MCF 10A (cell line): ENCODE measurements at regions not wholly inside any gene's neighbourhood (a gene's known extent, or its start where the extent isn't known, plus 50 kb on each side); places are given as distances from the start of the nearest gene placed in this dataset.

Source experiments
- BruUV-seq: library from RNA; stranded (reverse); fragments of 400-500 nt; replicated peaks from 2 replicates; lab custom pipeline; 2021; lab: Mats Ljungman, UMichigan
- CTCF ChIA-PET: fragments of 300-600 bp; sonication (Branson Sonifier 250); formaldehyde crosslinking; extraction: SDS; loops from one replicate; lab custom pipeline; 2021; ENCODE audit warnings: antibody characterized with exemption, inconsistent platforms; lab: Yijun Ruan, JAX
- POLR2A ChIA-PET: fragments of 300-600, 350-650 bp; sonication (Branson Sonifier 250); formaldehyde crosslinking; extraction: SDS; loops from one replicate; lab custom pipeline; 2020; ENCODE audit warnings: antibody characterized with exemption, inconsistent platforms; lab: Yijun Ruan, JAX
- DNase-seq: peaks from one replicate; pipeline ENCODE4 v3.0.0-alpha.2; 2018; ENCODE audit not compliant: unreplicated experiment
- H3K27ac Mint-ChIP-seq: one replicate; pipeline ENCODE4 v1.8.0; 2022; ENCODE audit warnings: mild to moderate bottlenecking, low read depth, mixed read lengths; ENCODE audit not compliant: unreplicated experiment
- H3K27me3 Mint-ChIP-seq: one replicate; pipeline ENCODE4 v1.8.0; 2022; ENCODE audit warnings: mixed read lengths; ENCODE audit not compliant: insufficient read depth, unreplicated experiment
- H3K36me3 Mint-ChIP-seq: one replicate; pipeline ENCODE4 v1.8.0; 2022; ENCODE audit warnings: mild to moderate bottlenecking, moderate library complexity, mixed read lengths; ENCODE audit not compliant: insufficient read depth, unreplicated experiment
- H3K4me1 Mint-ChIP-seq: one replicate; pipeline ENCODE4 v1.8.0; 2022; ENCODE audit warnings: mixed read lengths; ENCODE audit not compliant: insufficient read depth, unreplicated experiment
- H3K4me3 Mint-ChIP-seq: one replicate; pipeline ENCODE4 v1.8.0; 2022; ENCODE audit warnings: mild to moderate bottlenecking, moderate library complexity, mixed read lengths; ENCODE audit not compliant: unreplicated experiment
- H3K9me3 Mint-ChIP-seq: one replicate; pipeline ENCODE4 v1.8.0; 2022; ENCODE audit warnings: mixed read lengths; ENCODE audit not compliant: unreplicated experiment
- intact Hi-C: fragments of 100-400 bp; cut with micrococcal nuclease; formaldehyde crosslinking; loops from 2 replicates; pipeline ENCODE4 v1.14.1; 2022
- TF ChIP-seq, protein P1 (sequence below): fragments of 200-600 bp; IDR thresholded peaks from one replicate; pipeline ENCODE4 v1.8.0; 2022; ENCODE audit warnings: antibody characterized with exemption, mild to moderate bottlenecking; ENCODE audit not compliant: unreplicated experiment

- CTCF ChIA-PET, result interaction anchor here (0.6 to 2.6 kb wide), 12 partner anchors 13 to 964 kb away, joined by 3 to 11 read pairs (median 3); partner anchors contain the start of gene NR3C1
- no peaks in the 10 kb centered on the region for H3K27me3 Mint-ChIP-seq
- DNase-seq, result no peak
- TF ChIP-seq, protein P1, sequence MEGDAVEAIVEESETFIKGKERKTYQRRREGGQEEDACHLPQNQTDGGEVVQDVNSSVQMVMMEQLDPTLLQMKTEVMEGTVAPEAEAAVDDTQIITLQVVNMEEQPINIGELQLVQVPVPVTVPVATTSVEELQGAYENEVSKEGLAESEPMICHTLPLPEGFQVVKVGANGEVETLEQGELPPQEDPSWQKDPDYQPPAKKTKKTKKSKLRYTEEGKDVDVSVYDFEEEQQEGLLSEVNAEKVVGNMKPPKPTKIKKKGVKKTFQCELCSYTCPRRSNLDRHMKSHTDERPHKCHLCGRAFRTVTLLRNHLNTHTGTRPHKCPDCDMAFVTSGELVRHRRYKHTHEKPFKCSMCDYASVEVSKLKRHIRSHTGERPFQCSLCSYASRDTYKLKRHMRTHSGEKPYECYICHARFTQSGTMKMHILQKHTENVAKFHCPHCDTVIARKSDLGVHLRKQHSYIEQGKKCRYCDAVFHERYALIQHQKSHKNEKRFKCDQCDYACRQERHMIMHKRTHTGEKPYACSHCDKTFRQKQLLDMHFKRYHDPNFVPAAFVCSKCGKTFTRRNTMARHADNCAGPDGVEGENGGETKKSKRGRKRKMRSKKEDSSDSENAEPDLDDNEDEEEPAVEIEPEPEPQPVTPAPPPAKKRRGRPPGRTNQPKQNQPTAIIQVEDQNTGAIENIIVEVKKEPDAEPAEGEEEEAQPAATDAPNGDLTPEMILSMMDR, result no peak
- POLR2A ChIA-PET, result interaction anchor here (0.6 to 1.4 kb wide), 8 partner anchors 10 to 694 kb away, joined by 3 to 5 read pairs (median 3); no protein-coding TSS in a partner anchor
- no TSS peak for BruUV-seq
- H3K9me3 Mint-ChIP-seq, result peaks cover 7% of the 10 kb centered on the region
- peaks cover 22% of the 10 kb centered on the region for H3K4me1 Mint-ChIP-seq
- intact Hi-C loops, result loop anchor here (5.0 to 10.0 kb wide), 4 partner anchors 216 to 1044 kb away; no protein-coding TSS in a partner anchor
- no peaks in the 10 kb centered on the region for H3K36me3 Mint-ChIP-seq
- no peak overlapping the region for H3K27ac Mint-ChIP-seq
- H3K4me3 Mint-ChIP-seq, result no peak overlapping the region
These were observed 154.3 kb downstream of the HMHB1 start for GRCh38 chr5:143966280-143966679.

GRCh38 chr5:143968071-143968878 is 156.3 kb downstream of the HMHB1 start:
- CTCF ChIA-PET, result interaction anchor here (0.5 to 2.8 kb wide), 56 partner anchors 8 to 1934 kb away, joined by 3 to 17 read pairs (median 4); partner anchors contain the start of gene NR3C1
- Mint-ChIP-seq H3K27ac (no peak overlapping the region), H3K36me3 (no peaks in the 10 kb centered on the region), H3K4me1 (peaks cover 24% of the 10 kb centered on the region), H3K27me3 (no peaks in the 10 kb centered on the region), H3K9me3 (peaks cover 7% of the 10 kb centered on the region), H3K4me3 (no peak overlapping the region)
- no TSS peak for BruUV-seq
- TF ChIP-seq, protein P1, result peak; percentile 76
- DNase-seq, result peak; percentile 80
- intact Hi-C loops, result loop anchor here (1.0 to 10.0 kb wide), 8 partner anchors 143 to 1046 kb away; no protein-coding TSS in a partner anchor
- POLR2A ChIA-PET, result interaction anchor here (0.7 to 2.0 kb wide), 10 partner anchors 10 to 564 kb away, joined by 3 to 18 read pairs (median 3); no protein-coding TSS in a partner anchor

DNA sequence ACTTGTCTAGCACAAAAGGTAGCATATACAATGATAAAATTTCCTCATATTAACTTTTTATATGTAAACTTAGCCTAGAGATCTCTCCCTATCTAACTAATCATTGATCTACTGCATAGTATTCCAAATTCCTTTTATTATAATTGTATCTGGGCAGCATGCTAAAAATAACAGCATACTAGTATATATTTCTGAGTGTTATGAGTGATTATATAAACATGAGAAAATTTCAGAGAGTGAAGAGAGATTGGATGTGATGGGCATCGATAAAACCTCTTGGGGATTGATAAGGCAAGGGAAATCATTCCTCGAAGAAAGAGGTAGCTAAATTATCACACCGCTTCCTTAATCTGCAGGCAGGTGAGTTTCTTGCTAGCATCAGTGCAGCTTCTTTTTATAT is 158.2 kb downstream of the HMHB1 start:
- no TSS peak for BruUV-seq
- POLR2A ChIA-PET, result interaction anchor here (0.7 to 1.3 kb wide), 4 partner anchors 16 to 567 kb away, joined by 3 to 4 read pairs (median 4); partner anchors contain the start of gene NR3C1
- TF ChIP-seq, protein P1, result no peak
- peaks cover 23% of the 10 kb centered on the region for H3K4me1 Mint-ChIP-seq
- no peak overlapping the region for H3K4me3 Mint-ChIP-seq
- CTCF ChIA-PET, result interaction anchor here (0.8 to 2.8 kb wide), 10 partner anchors 10 to 569 kb away, joined by 3 to 17 read pairs (median 4); no protein-coding TSS in a partner anchor
- H3K27ac Mint-ChIP-seq, result no peak overlapping the region
- no peaks in the 10 kb centered on the region for H3K36me3 Mint-ChIP-seq
- no peak for DNase-seq
- no peaks in the 10 kb centered on the region for H3K27me3 Mint-ChIP-seq
- peaks cover 7% of the 10 kb centered on the region for H3K9me3 Mint-ChIP-seq
- intact Hi-C loops, result no loop called here

DNA sequence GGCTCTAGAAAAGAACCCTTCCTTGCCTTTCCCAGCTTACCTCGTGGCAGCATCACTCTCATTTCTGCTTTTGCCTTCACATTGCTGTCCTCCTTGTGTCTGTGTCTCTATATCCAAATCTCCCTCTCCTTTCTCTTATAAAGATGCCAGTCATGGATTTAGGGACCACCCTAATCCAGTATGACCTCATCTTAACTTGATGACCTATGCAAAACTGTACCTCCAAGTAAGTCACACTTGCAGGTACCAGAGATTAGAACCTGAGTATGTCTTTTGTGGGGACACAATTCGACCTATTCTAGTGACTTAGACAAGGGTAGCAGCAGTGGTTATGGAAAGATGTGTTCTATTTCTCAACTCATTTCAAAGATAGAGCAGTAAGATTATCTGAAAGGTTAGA is 160.1 kb downstream of the HMHB1 start:
- intact Hi-C loops, result no loop called here
- Mint-ChIP-seq H3K4me1 (peaks cover 23% of the 10 kb centered on the region), H3K4me3 (no peak overlapping the region), H3K36me3 (no peaks in the 10 kb centered on the region), H3K9me3 (peaks cover 7% of the 10 kb centered on the region), H3K27ac (no peak overlapping the region), H3K27me3 (no peaks in the 10 kb centered on the region)
- DNase-seq, result no peak
- CTCF ChIA-PET, result interaction anchor here (0.6 to 2.6 kb wide), 2 partner anchors 126 to 171 kb away, joined by 3 to 8 read pairs; no protein-coding TSS in a partner anchor
- POLR2A ChIA-PET, result interaction anchor here (0.7 to 0.8 kb wide), 2 partner anchors 10 to 1972 kb away, joined by 3 read pairs; no protein-coding TSS in a partner anchor
- TF ChIP-seq, protein P1, result no peak
- BruUV-seq, result no TSS peak
